IPS-18c (cell line): ENCODE measurements at regions not wholly inside any gene's neighbourhood (a gene's known extent, or its start where the extent isn't known, plus 50 kb on each side); places are given as distances from the start of the nearest gene placed in this dataset.
"Not testable (repeated sequence)": the region's sequence is repeated elsewhere in the genome, so short reads cannot be mapped to it uniquely, and the experiment has no call there.

Experiments
- H3K4me3 ChIP-seq: 2 replicates; pipeline ENCODE4 v1.7.0; 2013; ENCODE audit warnings: low read depth, mild to moderate bottlenecking, low read length, moderate library complexity; ENCODE audit not compliant: insufficient read depth
- H3K9me3 ChIP-seq: one replicate; pipeline ENCODE4 v1.6.1; 2013; ENCODE audit warnings: mild to moderate bottlenecking, low read length, moderate library complexity; ENCODE audit not compliant: control insufficient read depth, insufficient read depth

DNA sequence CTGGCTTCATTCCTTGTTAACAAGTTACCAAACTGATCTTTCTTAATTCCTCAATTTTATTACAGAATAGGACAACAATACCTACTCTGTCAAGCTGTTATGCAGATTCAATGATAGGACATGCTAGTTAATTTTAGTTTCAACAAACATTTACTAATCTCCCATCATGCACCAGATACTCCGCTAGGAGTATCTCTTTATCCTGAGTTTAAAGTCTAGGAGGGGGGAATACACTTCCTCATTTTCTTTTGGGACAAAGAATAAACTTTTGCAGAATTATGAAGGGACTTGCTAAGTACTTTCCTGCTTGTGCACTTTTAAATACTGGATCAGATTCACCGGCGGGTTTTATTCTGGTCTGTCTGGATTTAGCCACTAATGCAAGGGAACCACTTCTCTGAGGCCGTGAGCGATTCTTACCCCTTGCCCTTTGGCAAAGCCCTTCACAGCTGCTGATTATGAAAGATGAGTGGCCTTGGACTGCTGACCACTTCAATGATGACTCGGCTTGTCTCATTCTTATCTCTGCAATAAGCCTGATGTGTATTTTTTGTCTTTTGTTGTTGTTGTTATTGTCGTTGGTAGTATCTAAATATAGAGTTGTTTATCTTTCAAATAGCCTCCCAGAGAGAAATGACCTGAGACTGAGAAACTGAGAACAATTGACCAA lies 73.9 kb downstream of the RMI1 start:
- Histone ChIP-seq H3K4me3 (no peak overlapping the region), H3K9me3 (no peaks in the 10 kb centered on the region)

DNA sequence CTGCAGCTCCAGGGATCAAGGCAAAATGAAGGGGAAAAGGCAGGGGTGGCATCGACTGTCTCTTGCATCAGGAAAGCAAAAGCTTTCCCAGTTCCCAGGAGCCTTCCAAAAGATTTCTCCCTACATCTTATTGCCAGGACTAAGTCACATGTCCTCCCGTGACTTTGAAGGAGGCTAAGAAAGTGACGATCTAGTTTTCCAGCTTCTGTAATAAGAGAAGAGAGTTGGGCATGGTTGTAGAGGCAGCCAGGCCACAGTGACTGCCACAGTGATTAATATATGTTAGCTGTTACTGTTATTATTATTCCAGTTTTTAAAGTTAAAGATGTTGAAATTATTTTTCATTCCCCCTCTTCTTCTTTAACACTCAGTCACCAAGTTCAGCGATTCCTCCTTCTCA lies 77.1 kb downstream of the RMI1 start:
- Histone ChIP-seq H3K9me3 (no peaks in the 10 kb centered on the region), H3K4me3 (no peak overlapping the region)

DNA sequence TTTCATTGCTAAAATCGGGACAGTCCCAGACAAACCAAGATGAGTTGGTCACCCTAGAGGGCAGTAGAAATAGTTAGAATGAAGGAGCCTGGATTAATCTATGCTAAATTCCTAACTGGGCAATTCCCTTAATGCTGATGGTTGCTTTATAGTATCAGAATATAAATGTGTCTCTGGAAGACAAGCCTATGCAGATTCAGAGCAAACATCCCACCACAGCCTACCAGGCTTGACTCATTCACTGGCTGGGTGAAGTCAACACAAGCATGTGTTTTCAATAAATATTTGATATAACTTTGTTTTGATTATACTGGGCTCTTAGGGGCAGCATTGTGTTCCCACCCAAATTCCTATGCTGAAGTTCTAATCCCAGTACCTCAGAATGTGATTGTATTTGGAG lies 79.3 kb downstream of the RMI1 start:
- H3K4me3 ChIP-seq, result no peak overlapping the region
- H3K9me3 ChIP-seq, result no peaks in the 10 kb centered on the region

DNA sequence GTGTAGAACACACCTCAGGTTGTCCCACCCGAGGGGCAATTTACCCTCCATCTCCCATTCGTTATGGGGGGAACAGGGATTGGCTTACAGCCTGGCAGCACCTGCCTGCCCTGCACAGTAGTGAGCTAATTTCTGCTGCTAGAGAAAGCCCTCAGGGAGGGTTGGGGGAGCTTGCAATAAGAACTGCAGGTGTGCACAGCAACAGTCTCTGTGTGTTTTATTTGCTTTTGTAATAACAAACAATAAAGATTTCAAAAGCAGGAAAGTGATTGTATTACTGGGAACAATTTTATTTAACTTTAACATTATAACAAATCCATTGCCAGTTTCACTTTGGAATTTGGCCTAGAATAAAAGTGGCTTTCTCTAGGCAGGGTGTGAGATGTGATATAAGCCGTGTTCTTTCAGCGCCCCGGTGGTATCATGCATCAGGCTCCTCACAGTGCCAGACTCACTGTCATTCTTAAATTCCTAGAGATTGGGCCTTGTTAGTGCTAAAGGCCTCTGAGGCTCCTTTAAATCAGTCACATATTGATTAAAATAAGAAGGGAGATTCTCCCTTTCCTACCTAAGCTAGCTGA lies 81.1 kb downstream of the RMI1 start:
- Histone ChIP-seq H3K9me3 (no peaks in the 10 kb centered on the region), H3K4me3 (no peak overlapping the region)

DNA sequence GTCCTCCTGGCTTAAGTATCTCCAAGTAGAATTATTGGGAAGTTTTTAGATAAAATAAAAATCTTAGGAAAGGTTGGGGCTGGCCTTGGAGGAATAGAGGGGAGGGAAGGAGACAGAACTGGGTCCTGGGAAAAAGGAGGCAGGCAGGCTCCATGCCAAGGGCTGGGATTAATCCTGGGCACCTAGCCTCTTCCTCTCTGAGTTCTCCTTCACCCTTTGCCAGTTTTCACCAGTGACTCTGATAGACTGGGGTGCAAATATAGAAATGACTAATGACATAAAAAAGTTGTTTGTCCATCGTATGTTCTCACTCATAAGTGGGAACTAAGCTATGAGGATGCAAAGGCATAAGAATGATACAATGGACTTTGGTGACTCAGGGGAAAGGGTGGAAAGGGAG lies 81.9 kb downstream of the RMI1 start:
- Histone ChIP-seq H3K4me3 (no peak overlapping the region), H3K9me3 (no peaks in the 10 kb centered on the region)

DNA sequence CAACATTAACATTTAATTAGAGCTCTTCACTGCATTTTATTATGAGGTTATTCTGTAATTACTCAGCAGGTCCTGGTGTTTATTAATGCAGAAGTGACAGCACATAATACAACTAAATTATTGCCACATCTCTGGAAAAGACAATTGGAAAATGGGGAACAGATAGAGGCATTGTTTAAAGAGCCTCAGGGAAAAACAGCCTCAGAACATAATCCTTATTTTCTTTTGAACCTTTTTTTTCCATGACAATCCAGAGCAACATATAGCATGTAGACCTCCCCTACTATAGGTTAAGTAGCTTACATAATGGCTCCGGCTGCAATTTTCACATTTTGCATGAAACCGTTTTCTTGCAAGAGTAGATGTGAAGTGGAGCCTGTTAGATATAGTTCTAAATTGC lies 87.2 kb downstream of the RMI1 start:
- no peak overlapping the region for H3K4me3 ChIP-seq
- H3K9me3 ChIP-seq, result no peaks in the 10 kb centered on the region

DNA sequence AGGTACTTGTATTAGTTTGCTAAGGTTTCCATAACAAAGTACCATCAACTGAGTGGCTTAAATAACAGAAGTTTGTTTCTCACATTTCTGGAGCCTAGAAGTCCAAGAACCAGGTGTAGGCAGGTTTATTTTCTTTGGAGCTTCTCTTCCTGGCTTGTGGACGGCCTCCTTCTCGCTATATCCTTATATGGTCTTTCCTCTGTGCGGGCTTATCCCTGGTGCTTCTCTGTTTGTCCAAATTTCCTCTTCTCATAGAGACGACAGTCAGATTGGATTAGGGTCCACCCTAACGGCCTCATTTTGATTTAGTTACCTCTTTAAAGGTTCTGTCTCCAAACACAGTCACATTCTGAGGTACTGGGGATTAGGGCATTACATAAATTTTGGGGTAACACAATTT lies 88.3 kb downstream of the RMI1 start:
- Histone ChIP-seq H3K9me3 (no peaks in the 10 kb centered on the region), H3K4me3 (no peak overlapping the region)

DNA sequence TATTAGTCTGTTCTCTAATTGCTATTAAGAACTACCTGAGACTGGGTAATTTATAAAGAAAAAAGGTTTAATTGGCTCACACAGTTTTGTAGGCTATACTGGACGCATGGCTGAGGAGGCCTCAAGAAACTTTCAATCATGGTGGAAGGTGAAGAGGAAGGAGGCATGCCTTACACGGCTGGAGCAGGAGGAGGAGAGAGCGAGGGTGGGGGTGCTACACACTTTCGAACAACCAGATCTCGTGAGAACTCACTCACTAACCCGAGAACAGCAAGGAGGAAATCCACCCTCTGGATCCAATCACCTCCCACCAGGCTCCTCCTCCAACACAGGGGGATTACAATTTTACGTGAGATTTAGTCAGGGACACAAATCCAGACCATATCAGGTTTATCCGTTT lies 90.0 kb downstream of the RMI1 start:
- Histone ChIP-seq H3K9me3 (no peaks in the 10 kb centered on the region), H3K4me3 (no peak overlapping the region)

DNA sequence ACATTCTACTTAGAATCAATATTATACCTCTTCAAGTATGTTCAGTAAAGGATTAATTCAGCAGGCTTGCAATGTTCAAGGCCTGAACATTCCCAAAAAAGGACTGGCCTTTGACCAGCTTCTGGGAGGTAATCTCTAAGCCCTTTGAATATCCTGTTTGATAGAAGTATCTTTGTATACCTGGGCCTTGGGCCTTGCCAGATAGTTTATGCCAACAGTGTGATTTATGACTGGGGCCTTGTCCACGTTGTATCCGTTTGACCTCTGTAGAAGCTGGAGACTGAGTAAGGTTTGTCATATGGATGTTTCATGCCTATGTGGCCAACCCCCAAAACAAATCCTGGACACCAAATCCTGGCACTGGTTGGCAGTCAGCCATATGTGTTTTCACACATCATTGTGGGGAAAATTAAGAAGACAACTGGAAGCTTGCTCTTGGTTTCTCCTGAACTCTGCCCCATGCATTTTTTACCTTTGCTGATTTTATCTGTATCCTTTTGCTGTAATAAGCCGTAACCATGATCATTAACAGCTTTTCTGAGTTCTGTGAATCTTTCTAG lies 92.1 kb downstream of the RMI1 start:
- H3K9me3 ChIP-seq, result peaks cover 2% of the 10 kb centered on the region

DNA sequence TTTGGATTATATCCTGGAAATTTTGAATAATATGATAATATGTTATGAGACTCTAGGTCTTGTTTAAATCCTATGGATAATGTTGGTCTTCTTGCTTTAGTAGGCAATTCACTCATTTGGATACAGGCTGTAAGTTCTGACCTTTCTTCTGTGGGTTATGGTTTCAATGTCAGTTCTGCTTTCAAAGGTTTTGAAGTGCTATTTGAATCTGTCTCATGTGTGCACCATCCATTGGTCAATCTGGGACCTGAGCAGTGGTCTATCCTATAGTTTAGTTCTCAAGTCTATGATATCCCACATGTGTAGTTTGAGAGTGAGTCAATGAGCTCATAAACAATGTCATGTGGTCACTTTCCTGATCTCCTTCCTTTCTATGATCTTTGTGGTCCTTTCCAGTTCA lies 94.4 kb downstream of the RMI1 start:
- H3K4me3 ChIP-seq, result no peak overlapping the region
- H3K9me3 ChIP-seq, result peaks cover 2% of the 10 kb centered on the region

More for the DNA sequence above, 92.1 kb downstream of the RMI1 start:
- no peak overlapping the region for H3K4me3 ChIP-seq

DNA sequence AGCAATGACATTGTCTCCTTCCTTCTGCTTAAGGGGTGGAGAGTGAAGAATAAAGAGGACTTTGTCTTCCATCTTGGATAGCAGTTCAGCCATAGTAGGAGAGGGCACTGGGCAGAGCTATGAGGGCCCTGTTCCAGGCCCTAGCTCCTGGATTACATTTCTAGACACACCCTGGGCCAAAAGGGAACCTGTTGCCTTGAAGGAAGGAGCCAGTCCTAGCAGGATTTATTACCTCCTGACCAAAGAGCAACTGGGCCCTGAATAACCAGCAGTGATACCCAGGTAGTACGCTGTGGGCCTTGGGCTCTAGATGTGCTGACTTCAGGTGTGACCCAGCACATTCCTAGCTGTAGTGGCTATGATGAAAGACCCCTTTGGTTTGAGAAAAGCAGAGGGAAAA lies 95.8 kb downstream of the RMI1 start:
- no peak overlapping the region for H3K4me3 ChIP-seq
- H3K9me3 ChIP-seq, result peaks cover 2% of the 10 kb centered on the region

DNA sequence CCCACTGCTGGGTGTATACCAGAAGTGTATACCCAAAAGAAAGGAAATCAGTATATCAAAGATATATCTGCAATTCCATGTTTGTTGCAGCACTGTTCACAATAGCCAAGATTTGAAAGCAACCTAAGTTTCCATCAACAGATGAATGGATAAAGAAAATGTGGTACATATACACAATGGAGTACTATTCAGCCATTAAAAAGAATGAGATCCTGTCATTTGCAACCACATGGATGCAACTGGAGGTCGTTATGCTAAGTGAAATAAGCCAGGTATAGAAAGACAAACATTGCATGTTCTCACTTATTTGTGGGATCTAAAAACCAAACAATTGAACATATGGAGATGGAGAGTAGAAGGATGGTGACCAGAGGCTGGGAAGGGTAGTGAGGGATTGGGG lies 97.2 kb downstream of the RMI1 start:
- H3K9me3 ChIP-seq, H3K4me3 ChIP-seq: not testable (repeated sequence)

DNA sequence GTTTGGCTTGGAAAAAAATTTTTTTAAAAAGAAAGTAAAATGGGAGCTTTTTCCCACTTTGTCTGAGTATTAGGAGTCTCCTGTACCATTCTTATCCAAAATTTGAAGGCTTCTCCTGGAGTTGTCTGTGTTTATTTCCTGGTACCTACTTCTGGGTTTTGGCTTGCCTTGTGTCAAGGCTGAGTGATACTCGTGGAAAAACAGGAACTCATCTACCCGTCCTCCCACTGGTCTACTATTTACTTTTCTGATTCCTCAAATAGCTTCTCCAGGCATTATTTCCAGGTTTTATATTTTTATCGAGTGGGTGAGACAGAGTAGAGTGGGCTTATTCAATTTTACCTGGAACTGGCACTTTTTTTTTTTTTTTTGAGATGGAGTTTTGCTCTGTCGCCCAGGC lies 99.4 kb downstream of the RMI1 start:
- Histone ChIP-seq H3K4me3 (no peak overlapping the region), H3K9me3 (peaks cover 2% of the 10 kb centered on the region)

DNA sequence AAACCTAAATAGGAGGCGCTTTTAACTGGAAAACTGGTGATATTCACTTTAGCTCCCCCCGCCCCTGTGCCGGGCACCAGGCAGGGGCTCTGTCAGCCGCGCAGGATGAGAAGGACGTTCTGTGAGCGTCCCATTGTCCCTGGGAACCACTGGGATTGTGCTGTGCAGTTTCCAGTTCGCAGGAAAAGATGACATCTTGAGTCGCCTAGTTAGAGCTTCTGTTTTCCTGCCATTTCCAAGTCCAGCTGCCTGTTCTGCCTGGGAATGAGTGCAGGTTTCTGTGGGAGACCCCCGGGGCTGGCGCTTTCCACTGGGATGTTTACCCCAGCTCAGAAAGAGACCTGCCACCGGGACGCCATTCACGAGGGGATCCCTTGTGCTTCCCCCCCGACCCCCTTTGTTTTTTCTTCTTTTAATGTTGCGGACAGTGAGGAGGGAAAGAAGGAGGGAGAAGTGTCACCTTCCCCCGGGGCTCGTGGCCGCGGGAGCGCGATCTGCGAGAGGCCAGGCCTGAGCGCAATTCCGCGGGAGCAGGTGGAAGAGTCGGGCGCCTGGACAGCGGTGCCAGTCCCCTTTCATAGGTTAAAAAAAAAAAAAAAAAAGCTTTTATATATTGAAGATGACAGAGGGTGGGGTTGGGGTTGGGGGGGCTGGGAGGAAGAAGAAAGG lies 121.5 kb downstream of the RMI1 start:
- H3K4me3 ChIP-seq, result peak overlapping the region; percentile 20
- no peaks in the 10 kb centered on the region for H3K9me3 ChIP-seq

DNA sequence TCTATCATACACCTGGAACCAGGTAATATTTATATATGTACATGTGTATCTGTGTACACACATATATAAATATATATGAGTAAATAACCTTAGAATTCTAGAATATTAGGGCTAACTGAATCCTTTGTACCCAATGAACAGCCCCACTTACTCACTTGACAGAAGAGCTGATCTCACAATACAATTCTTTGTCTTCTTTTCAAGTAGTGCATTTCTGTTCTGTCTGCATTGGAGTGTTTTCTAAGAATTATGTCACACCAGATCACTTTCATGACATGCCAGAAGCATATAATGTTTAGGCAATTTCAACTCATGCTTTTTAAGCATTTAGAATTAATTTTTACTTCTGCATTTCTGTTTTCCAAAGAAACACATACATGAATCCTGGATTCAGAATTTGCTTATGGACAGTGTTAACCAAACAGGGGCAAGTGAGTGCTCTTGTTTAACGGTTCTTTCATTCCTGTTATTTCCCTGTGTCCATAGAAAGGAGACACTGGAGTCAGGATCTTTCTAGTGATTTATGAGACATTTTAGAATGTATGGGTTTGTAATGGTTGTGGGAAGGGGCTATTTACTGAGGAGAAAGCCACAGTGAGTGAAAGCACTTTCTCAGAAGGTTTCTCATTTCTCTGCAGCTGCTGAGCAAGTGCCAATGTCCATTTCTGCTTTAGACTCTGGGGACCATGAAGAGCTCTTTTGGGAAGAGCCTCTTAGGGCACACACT lies 123.2 kb downstream of the RMI1 start:
- Histone ChIP-seq H3K4me3 (no peak overlapping the region), H3K9me3 (no peaks in the 10 kb centered on the region)

DNA sequence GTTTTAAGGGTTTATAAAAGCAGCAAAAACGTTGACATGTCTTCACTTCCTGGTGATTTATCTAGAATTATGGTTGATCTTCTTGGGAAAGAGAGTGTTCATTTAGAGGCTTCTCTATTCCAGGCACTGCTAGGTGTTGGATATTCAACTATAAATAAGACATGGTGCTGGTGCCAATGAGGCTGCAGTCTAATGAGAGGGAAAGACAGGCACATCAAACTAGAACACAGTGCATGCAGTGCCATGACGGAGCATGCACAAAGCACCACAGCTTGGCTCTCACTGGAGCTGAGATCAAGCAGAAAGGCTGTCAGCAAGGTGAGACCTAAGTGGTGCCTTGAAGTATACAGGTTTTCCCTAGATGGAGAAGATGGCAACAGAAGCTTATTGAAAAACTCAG lies 126.5 kb downstream of the RMI1 start:
- Histone ChIP-seq H3K9me3 (no peaks in the 10 kb centered on the region), H3K4me3 (no peak overlapping the region)

DNA sequence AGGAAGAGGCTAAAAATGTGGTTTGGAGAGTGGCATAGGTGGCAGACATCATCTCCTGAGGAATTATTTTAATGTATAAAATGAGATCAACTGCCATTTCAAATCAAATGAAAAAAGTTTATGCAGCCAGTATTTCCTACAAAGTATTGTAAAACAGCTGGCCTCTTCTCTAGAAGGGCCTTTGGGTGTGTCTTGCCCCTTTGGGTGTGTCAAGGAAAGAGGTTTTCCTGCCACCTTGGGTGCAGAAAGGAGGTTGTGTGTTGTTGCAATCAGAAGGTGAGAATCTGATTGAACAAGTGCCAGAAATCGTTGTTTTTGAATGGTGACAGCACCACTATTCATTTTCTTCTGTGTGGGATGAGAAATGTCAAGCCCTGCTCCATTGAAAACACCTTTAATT lies 127.4 kb downstream of the RMI1 start:
- Histone ChIP-seq H3K4me3 (no peak overlapping the region), H3K9me3 (no peaks in the 10 kb centered on the region)

DNA sequence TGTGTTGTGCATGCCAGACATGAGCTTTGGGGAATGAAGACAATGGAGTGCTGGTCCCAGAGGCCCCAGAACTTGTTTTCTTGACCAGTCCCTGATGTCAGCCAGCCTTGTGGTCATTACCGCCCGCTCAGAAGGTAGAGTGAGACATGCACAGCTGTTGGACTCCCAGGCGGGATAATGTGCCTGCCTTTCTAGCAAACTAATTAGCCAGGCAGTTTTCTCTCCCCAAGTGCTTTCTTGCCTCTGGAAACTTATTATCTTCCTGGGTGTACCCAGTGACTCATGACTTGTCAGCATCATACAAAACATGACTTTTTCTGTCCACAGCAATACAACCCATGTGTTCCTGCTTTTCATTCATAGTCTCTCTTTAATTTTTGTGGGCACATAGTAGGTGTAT lies 131.1 kb downstream of the RMI1 start:
- H3K4me3 ChIP-seq, result no peak overlapping the region
- no peaks in the 10 kb centered on the region for H3K9me3 ChIP-seq
